Gastroesophageal sphincter (tissue), 3 donors: ENCODE measurements at regions not wholly inside any gene's neighbourhood (a gene's known extent, or its start where the extent isn't known, plus 50 kb on each side); places are given as distances from the start of the nearest gene placed in this dataset.

Experiments used
- POLR2A ChIP-seq, 2 donors: fragments of 450-650 bp; IDR thresholded peaks; one replicate each; pipeline ENCODE4 v1.6.1; 2017; ENCODE audit warnings: antibody characterized with exemption in 2 of 2, mild to moderate bottlenecking in 2 of 2, moderate library complexity in 1 of 2
- POLR2AphosphoS5 ChIP-seq: sonication (generic); formaldehyde crosslinking; IDR thresholded peaks from one replicate; pipeline ENCODE4 v1.6.1; 2017; ENCODE audit warnings: antibody characterized with exemption
- TF ChIP-seq, protein P1 (sequence below), 4 experiments: fragments of 200-600 bp in 2 of 4; fragments of 450-650 bp in 2 of 4; sonication (generic) in 1 of 4; IDR thresholded peaks; one replicate each; pipeline ENCODE4 v1.5.1; 2017 to 2019; ENCODE audit warnings: antibody characterized with exemption in 4 of 4, mild to moderate bottlenecking in 2 of 4, moderate library complexity in 2 of 4

DNA sequence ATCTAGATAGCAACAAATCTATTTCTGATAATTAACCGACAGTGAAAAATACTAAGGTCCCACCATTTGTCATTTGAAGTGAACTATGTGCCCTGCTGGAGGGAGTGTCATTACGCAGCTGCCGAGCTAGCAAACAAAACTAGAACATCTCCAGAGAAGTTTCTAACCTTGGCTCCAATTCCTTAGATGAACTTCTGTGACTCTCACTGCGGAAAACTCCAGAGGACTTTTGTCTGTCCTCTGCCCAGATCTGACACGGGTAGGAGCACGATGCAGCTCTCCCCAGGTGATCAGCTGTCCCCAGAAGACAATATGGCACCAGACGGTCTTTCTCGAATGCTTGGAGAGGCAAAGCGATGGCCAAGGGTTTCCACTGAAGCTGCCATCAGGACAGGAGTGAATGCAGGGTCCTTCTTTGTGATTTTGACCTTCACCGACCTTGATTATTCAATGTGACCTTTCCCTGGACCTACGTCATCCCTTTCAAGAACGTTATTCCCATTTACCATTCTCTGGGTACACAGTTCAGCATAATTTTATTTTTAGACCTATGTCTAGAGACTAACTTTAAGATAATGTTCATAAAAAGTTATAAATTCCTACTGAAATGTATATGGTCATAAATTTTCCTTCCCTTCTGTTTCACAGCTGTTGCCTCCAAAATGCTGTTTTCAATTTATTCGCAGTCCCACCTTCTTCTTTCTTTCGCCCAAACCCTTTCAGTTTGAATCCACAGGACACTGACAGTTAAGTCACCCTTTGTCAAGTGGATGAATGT is 116.7 kb upstream of the C7orf33 start:
- TF ChIP-seq POLR2A (IDR thresholded peaks at IDR 0.05) (no peak), POLR2AphosphoS5 (no peak)
- TF ChIP-seq, protein P1, sequence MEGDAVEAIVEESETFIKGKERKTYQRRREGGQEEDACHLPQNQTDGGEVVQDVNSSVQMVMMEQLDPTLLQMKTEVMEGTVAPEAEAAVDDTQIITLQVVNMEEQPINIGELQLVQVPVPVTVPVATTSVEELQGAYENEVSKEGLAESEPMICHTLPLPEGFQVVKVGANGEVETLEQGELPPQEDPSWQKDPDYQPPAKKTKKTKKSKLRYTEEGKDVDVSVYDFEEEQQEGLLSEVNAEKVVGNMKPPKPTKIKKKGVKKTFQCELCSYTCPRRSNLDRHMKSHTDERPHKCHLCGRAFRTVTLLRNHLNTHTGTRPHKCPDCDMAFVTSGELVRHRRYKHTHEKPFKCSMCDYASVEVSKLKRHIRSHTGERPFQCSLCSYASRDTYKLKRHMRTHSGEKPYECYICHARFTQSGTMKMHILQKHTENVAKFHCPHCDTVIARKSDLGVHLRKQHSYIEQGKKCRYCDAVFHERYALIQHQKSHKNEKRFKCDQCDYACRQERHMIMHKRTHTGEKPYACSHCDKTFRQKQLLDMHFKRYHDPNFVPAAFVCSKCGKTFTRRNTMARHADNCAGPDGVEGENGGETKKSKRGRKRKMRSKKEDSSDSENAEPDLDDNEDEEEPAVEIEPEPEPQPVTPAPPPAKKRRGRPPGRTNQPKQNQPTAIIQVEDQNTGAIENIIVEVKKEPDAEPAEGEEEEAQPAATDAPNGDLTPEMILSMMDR (IDR thresholded peaks at IDR 0.05): no peak
